GM23248 (cell line): ENCODE measurements at regions not wholly inside any gene's neighbourhood (a gene's known extent, or its start where the extent isn't known, plus 50 kb on each side); places are given as distances from the start of the nearest gene placed in this dataset.

ENCODE experiments used
- EZH2 ChIP-seq: fragments of 200-600 bp; sonication (generic); IDR thresholded peaks from 2 replicates; pipeline ENCODE4 v1.6.1; 2018; ENCODE audit warnings: antibody characterized with exemption, mild to moderate bottlenecking; ENCODE audit not compliant: insufficient read depth, poor library complexity, severe bottlenecking
- EZH2phosphoT487 ChIP-seq: fragments of 200-600 bp; sonication (generic); IDR thresholded peaks from 2 replicates; pipeline ENCODE4 v1.6.1; 2018; ENCODE audit warnings: antibody characterized with exemption, moderate library complexity, mild to moderate bottlenecking, low read depth; ENCODE audit not compliant: insufficient read depth

DNA sequence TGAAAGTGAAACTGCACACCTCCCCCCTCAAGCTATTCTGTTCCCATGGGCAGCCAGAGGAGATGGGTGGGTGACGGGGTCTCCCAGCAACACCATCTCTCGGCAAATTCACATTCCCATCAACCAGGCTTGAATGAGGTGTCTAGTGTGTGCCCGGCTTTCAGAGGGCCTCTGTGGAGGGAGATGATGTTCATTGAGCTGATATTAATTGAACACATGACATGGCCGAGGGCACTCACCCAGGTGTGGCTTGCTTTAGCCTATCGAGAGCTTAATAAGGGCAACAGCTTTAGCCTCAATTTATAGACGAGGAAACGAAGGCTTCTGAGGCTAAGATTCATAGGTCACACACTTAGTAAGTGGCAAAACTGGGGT is 288.0 kb downstream of the UACA start:
- TF ChIP-seq EZH2phosphoT487 (no peak), EZH2 (no peak)
